HG03108 (cell line): ENCODE measurements at regions not wholly inside any gene's neighbourhood (a gene's known extent, or its start where the extent isn't known, plus 50 kb on each side); places are given as distances from the start of the nearest gene placed in this dataset.

ENCODE experiments used
- ATAC-seq: cut with Tn5 transposase; IDR thresholded peaks from one replicate; pipeline ENCODE4 v1.9.1; 2021; ENCODE audit warnings: moderate library complexity; ENCODE audit not compliant: unreplicated experiment

DNA sequence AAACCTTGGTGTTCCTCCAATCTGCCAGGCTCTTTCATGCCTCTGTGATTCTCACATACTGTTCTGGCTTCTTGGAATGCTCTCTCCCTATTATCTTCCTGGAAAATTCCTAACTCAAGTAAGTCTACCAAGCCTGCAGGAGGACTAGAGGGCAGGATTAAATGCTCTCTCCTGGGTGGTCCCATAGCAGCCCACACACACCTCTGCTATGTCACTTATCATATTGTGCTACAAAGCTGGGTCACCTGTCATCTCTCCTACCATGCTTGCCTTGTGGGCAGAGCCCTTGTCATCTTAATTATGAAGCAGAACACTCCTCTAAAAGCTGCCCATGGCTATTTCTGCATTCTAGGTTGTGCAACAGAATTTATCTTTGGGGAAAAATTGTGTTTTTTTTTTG, 344.5 kb upstream of the NOCT start:
- ATAC-seq: no peak

DNA sequence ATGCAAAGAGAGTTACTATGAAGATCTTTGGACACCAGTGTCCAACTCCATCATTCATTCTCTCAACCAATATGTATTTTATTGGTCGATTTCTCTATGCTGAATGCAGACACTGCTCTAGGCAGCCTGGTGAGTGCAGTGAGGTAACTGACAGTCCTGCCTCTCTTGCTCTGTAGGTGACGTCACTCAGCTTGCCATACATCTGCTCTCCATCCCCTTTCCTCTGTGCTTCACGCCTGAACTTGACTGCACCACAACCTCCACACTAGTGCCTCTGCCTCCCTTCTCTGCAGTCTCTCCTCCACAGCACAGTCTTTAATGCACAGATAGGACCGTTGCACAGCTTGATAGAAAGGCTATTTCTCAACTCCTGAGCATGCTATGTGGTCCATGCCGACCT, 344.9 kb upstream of the NOCT start:
- ATAC-seq: no peak

DNA sequence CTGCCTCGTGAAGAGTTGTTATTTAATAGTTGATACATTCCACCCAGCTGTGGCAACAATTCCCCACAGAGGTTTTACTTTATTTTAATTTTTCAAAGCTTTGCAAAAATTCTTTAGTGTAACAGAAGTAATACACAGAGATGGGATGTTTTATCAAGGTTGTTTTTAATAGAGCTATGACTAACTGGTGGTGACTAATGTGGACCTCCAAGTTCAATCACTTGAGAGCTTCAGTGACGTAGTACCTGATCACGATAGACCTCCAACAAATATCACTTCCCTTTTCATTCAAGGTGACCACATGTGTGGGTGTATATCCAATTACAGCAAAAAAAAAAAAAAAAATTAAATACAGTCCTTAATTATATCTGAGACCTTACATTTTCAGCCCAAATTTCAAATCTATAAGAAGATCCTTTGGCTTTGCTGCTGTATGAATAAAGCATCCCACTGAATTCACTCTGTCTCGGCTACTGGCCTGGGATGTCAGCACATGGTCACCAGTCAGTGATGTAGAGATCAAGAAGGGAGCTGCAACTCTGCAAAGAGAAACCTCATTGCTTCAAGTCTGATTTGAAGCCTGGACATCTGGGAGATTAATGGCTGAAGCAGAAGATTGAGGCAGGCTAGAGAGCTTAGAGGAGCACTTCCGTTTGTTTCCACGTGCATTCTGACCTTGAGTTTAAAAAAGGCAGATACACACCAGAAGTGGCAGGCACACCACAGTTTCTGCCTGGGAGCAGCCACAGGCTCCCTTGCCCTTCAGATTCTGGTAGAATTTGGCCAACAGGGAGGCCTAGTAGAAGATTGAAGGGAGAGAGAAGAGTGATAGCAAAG, 345.9 kb upstream of the NOCT start:
- ATAC-seq: no peak

DNA sequence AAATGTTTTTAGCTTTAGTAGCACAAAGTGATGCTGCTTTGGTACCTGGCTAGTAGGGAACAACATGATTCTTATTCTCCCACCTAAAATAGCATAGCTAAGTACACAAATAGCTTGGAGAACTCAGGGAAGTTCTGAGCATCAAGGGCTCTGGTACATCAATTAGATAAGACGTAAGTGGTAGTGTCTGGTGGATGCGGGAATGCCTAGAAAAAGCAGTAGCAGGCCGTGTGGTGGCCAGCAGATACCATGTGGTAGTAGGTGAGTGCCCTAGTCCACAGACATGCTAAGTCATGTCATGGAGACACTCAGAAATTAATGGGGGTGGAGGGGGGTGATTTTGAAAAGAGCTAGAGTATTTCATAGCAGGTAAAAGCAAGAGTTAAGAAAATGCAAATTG, 347.3 kb upstream of the NOCT start:
- ATAC-seq: no peak

DNA sequence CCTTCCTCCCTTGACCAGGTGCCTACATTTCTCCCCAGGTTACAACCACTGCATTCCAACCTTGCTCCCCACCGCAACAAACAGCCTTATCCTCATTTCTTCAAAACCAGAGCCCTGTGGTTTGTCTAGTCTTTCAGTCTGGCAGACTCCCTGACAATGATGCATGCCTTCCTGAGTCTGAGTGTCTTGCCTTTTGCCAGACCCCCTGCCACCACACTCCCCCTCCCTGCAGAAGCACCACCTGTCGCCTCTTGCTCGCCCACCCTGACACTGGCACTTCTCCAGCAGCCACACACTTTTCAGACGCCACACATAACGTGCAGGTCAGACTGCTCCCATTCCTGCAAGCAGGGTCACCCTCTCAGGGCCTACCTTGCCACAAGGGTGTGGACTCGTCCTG, 349.2 kb upstream of the NOCT start:
- no peak for ATAC-seq

DNA sequence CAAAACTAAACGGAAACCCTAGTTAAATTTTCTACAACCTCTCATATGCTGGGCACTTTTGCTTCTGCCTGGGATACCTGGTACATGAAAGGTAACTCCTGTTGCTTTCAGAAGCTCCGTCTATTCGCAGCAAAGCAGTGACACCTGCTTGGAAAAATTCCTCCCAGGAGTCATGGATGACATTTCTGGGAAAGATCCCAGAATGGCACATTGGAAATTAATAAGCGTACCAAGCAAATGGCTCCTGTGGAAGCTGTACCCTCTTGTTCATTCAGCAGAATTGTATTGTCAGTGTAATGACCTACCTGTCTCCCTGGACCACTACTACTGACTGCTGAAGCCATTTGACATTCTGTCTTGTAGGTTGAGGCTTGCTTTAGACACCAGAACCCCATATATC, 349.7 kb upstream of the NOCT start:
- ATAC-seq: no peak

DNA sequence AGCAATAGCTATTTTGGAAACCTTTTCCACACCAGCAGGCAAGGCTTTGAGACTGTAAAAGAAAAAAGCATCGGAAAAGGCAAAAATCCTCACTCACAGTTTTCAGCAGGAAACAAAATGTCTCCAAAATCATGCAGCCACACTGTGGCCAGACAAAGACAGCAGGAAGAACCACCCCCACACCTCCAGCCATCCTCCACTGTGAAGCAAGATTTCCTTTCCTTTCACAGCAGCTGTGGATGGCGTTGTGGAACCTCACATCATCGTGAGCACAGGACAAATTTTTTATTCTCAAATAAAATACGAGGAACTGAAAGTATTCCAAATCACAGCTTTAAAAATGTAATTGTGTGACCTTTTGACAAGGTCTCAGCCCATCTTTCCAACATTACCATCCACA, 351.7 kb upstream of the NOCT start:
- ATAC-seq: no peak

DNA sequence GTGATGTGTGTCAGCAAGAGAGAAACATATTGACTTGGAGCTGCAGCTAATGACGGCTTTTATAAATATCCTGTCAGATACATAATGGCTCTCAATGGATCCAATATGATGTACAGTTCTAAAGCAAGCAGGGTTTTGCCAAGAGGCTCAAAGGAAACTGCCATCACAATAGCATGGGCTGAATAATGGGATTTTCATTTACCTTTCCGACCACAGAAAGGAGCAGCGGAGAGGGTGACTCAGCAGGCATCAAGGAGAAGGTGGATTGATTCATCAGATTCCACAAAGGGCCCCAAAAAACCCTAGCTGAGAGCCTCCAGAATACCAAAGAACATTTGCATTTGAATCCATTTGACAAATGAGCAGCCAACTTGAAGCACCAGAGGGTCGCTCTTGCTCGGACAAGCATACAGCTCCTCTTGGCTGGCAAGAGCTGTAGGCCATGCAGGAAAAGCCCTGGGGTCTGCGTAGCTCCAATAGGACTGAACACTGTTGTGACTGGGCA, 355.7 kb upstream of the NOCT start:
- no peak for ATAC-seq

DNA sequence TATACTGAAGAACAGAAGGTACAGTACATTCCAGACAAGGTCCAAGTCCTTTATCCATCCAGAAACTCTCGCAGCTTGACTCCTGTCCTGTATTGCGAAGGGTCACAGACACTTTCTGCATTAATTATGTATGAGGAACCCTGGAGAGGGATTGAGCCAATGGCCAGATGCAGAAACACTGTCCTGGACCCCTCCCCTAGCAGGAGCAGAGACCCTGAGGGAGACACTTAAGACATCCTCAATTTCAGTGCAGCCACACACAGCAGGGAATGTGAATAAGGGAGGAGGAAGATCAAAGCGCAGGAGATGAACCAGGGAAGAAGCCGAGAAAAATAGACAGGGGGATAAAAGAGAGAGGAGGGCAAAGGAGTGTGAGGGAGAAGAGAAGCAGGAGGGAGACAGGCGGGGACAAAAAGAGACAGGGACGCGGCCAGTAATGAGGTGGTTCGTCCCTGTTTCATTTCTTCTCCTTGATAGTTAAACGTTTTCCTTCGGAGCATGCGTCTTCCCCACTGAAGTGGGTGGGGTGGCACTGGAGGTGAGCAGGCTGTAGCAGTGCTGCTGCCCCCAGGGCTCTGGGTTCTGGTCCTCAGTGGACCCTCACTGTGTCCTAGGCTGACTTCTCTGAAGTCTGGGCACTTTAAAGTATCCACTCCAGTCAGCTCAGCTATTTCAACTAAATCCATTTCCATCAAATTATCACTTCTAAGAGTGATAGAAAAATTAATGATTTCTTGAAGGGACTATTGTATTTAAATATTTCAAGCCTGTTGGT, 356.4 kb upstream of the NOCT start:
- ATAC-seq: no peak

DNA sequence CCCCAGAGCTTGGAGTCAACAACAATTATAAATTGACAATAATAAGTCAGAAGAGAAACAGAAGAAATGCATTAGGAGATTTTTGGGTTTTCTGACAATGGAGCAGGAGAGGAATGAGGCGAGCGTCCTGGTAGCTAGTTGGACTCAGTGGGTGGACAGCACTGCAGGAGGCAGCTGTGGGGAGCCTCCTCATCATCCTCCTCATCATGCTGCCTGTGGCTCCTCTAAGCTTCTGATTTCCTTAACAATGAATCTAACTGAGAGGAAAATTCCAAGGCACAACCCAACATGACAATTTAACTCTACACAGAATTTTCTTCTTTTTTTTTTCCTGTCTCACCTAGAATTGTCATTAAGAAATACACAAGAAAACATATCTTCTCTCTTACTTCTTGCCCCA, 357.1 kb upstream of the NOCT start:
- ATAC-seq: no peak

DNA sequence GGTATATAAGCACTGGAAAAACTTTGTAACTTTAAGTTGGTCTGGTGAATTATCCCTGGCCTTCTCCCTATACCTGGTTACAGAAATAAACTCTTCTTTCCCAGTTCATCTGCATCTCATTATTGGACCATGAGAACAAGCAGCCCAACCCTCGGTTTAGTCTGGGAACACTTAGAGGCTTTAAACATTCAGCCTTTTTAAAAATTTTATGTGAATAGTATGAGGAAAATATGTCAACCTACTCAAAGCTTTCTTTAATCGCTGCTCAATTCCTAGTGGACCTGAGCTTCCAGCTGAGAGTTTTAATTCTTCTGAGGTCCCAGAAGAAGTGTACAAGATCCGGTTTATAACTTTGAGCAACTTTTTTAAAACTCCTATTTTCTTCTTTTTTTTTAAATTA, 358.6 kb upstream of the NOCT start:
- ATAC-seq: no peak

DNA sequence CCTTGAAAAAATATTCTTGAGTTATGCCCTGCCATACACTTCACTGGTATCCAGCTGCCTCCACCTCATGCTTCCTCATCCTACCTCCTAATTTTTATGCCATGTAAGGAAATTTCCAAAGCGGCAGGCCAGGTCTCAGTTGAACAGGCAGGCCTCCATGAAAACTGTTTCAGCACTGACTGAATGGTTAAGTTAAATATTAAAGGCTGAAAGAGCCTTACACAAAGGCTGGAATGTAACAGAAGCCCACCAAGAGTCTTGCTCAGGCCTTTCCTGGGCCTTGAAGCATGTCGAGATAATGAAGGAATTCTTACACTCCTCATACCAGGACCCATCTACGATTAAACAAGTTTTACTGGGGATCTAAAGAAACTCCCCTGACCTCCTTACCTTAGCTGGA, 359.6 kb upstream of the NOCT start:
- no peak for ATAC-seq

DNA sequence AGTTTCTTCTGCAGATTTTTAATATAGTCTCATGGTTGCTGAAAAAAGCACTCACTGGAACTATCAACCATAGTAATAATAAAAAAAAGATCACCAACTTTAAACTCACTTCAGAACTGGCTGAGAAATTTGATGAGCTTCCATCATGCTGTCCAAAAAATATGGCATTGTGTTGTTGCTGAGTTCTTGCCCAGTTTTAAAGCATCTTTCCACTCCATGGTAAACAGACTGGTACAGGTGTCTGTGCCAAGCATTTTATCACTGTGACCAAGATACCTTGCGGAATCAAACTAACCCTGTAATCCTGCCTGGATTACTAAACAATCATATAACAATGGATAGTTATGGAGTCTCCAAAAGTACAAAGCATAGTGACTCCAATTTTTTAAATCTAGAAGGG, 360.3 kb upstream of the NOCT start:
- ATAC-seq: no peak

DNA sequence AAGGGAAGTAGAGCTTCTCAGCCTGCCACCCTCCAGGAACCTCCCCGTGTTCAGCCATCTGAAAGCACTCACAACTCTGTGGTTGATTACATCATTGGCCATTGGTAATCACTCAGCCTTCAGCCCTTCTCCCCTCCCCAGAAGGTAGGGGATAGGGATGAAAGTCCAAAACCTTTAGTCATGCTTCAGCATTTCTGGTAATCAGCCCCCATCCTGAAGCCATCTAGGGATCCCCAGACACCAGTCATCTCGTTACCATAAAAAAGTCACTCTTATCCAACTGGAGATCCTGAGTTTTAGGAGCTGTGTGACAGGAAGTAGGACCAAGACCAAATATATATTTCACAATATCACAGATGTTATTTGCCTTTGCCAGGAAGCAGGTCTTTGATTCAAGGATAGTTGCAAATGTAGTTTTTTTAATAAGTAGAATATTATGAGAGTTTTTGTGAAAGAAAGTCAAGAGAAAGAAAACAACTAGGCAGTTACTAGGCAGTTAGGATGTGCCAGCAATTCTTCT, 364.6 kb upstream of the NOCT start:
- no peak for ATAC-seq

DNA sequence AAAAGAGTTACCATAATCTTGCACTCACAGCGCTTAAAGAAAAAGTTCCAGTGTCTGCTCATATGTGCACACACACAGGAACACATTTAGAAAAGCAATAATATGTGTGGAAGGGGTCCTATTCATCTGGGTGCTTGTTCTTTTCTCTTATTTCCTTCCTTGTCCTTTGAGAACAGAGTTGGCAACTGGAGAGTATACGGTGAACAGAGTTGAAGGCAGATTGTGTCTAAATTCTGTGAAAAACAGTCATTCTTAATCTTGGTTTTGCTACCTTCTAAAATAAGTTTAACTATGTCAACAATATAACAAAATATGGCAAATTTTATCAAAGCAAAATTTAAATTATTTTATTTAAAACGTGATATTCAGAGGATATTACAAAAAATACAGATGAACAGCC, 365.1 kb upstream of the NOCT start:
- ATAC-seq: no peak

DNA sequence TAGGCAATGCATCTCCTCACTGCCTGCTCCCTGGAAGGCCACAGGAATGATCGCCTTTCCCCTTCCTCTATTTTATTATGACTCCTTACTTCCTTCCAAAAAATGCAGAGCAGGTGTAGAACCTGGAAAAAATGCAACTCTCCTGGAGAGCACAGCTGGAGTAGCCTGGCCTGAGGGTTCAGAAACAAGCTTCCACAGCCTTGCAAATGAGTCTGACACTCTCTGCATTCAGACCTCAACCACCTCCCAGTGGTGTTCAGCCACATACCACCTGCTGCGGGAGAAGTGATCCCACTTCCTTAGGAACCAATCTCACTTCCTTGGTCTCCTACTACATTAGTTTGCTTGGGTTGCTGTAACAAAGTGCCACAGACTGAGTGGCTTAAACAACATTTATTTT, 368.1 kb upstream of the NOCT start:
- no peak for ATAC-seq

DNA sequence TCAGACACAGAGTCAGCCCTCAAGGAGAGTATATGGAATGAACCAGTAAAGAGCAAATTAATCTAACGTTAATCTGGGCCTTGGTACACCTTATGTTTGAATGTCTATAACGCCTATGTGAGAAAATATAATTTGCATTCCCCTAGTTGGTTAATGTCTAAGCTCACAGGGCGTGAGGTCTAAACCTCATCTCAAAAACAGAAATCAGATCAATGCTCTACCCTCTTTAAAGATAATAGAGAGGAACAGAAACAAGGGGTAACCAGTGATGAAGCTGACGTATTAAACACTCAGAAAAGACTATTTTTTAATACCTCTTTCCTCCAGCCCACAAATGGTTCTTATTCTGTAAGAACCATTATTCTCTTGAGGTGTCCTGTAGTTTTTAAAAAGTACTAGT, 369.2 kb upstream of the NOCT start:
- ATAC-seq: no peak

DNA sequence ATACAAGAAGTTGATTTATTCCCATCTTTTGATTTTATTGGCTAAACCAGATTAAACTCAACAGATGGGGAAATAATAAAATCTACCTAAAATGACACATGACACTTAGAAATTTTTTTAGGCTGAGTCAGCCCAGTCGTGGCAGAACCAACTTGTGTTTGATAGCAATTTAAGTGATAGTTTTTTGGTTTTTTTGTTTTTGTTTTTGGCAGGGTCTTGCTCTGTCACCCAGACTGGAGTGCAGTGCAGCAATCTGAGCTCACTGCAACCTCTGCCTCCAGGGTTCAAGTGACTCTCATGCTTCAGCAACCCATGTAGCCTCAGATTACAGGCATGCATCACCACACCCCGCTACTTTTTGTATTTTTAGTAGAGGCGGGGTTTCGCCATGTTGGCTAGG, 370.3 kb upstream of the NOCT start:
- no peak for ATAC-seq

DNA sequence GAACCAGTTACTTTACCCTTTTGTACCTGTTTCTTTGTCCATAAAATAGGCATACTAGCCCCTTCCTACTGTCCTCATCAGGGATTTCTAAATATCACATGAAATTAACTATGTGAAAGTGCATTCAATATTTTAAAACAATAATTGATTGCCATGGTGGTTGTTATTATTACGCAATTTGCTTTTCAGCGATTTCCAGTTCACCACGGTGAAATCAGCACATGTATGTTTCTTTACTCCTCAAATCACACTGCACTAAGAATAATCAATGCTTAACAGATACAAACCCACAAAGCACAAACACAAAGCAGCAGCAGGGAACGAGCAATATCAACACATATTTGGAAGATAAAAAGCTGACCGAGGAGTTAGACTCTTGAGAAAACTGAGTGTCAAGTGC, 371.3 kb upstream of the NOCT start:
- ATAC-seq: no peak

DNA sequence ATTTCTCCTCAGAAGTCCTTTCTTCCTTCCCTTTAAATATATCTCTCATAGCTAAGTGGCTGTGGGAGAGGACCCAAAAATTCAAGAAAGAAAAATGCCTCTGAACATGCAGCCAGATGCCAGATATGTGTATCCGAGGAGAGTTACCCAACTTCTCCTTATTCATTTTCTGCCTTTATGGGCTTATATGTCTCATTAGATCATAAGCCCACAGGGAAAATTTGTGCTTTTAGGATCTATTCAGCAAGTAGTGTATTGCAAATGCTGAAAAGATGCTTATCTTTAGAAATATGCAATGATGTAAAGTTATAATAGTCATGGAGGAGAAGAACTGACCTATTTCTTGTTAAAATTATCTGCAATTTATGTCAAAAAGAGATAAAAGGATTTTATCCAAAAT, 371.8 kb upstream of the NOCT start:
- no peak for ATAC-seq

DNA sequence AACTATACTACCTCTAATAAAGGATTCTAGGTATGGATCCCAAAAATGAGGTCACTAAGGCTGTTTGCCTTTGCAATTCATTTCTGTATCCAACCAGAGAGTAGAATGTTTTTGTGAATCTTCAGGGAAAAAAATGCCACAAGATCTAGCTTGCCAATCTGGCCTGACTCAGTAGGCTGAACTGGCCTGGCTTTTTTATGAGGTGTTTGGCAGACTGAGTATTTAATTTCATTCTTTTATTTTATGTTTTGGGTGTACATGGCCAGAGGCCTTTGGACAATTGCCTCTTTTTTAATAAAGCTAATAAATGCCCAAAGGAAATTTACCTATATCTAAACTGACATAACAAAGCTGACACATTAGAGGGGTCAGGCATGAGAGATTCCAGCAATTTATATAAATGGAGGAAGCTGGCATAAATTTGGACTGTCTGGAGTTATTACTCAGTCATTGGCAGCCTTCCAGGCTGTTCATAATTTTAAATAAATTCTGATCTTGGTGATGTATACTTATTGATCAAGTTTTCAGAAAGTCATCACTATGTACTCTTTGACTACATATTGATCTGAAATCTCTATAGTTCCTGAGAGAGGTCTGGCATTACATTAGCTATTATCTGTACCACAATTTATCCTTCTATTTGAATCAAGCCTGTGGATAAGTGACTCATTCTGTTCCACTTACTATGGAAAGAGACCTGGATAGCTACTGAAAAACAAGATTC, 376.4 kb upstream of the NOCT start:
- ATAC-seq: no peak
